LNCAP (cell line): ENCODE measurements at regions not wholly inside any gene's neighbourhood (a gene's known extent, or its start where the extent isn't known, plus 50 kb on each side); places are given as distances from the start of the nearest gene placed in this dataset.

ENCODE experiments used
- CTCF ChIP-seq: fragments of 450-650 bp; IDR thresholded peaks from 2 replicates; pipeline ENCODE4 v1.5.1; 2017; ENCODE audit warnings: mild to moderate bottlenecking

GRCh38 chr18:73151086-73151485 lies 283.3 kb upstream of the NETO1 start:
- no peak for TF ChIP-seq CTCF

GRCh38 chr18:73150199-73150598 lies 282.4 kb upstream of the NETO1 start:
- no peak for TF ChIP-seq CTCF

GRCh38 chr18:73147590-73147989 lies 279.8 kb upstream of the NETO1 start:
- TF ChIP-seq CTCF = no peak

GRCh38 chr18:73144030-73144429 lies 276.2 kb upstream of the NETO1 start:
- TF ChIP-seq CTCF = no peak

GRCh38 chr18:73136134-73136533 lies 268.3 kb upstream of the NETO1 start:
- peak; percentile 76 for TF ChIP-seq CTCF

- TF ChIP-seq CTCF = no peak
Measured at GRCh38 chr18:73124175-73124574, 256.4 kb upstream of the NETO1 start.

- no peak for TF ChIP-seq CTCF
Measured at GRCh38 chr18:73121207-73121606, 253.4 kb upstream of the NETO1 start.

GRCh38 chr18:73120626-73121025 lies 252.8 kb upstream of the NETO1 start:
- TF ChIP-seq CTCF = no peak
